ENCODE measurements at regions not wholly inside any gene's neighbourhood (a gene's known extent, or its start where the extent isn't known, plus 50 kb on each side); places are given as distances from the start of the nearest gene placed in this dataset.

GRCh38 chr2:8484502-8485283 lies 197.2 kb upstream of the ID2 start:
- 85% methylated on average over 7 of the region's 7 CpGs for WGBS
- no peaks in the 10 kb centered on the region for H3K36me3 ChIP-seq (ENCODE audit: control insufficient read depth in 4 of 4, insufficient read depth in 3 of 4, low read depth in 1 of 4, low read length in 3 of 4)
- no peak overlapping the region for H3K27ac ChIP-seq (ENCODE audit: low read depth in 1 of 2, low read length in 2 of 2)
- H3K4me3 ChIP-seq (ENCODE audit: low read depth in 1 of 3, low read length in 3 of 3), result no peak overlapping the region
- peaks cover 0 to 3% (median 1%) of the 10 kb centered on the region in 4 donors for H3K4me1 ChIP-seq (ENCODE audit: control insufficient read depth in 4 of 4, insufficient read depth in 4 of 4, low read length in 3 of 4)
- DNase-seq (ENCODE audit: low spot score), result no peak
- no peaks in the 10 kb centered on the region for H3K9me3 ChIP-seq (ENCODE audit: control insufficient read depth in 4 of 4, low read length in 3 of 4)
- TF ChIP-seq CTCF (IDR thresholded peaks at IDR 0.05; ENCODE audit: low read depth, low read length, missing input control) (no peak), FOXA1 (IDR thresholded peaks at IDR 0.05) (no peak), NR2F2 (IDR thresholded peaks at IDR 0.05) (no peak), MAX (IDR thresholded peaks at IDR 0.05) (no peak), SP1 (IDR thresholded peaks at IDR 0.05) (no peak), JUND (IDR thresholded peaks at IDR 0.05) (no peak), ZBTB33 (IDR thresholded peaks at IDR 0.05) (no peak), GABPA (IDR thresholded peaks at IDR 0.05 in 1 of 2, conservative IDR thresholded peaks at IDR 0.05 in 1 of 2) (no peak), FOXA2 (IDR thresholded peaks at IDR 0.05) (no peak), REST (IDR thresholded peaks at IDR 0.05) (no peak), ATF3 (IDR thresholded peaks at IDR 0.05) (no peak), RAD21 (IDR thresholded peaks at IDR 0.05) (no peak), HNF4A (conservative IDR thresholded peaks at IDR 0.05) (no peak), YY1 (IDR thresholded peaks at IDR 0.05) (no peak), TAF1 (conservative IDR thresholded peaks at IDR 0.05) (no peak)
- no peak overlapping the region for H3K9ac ChIP-seq (ENCODE audit: low read depth in 1 of 2, low read length in 2 of 2)
- no peaks in the 10 kb centered on the region for H3K27me3 ChIP-seq (ENCODE audit: control insufficient read depth in 4 of 4, insufficient read depth in 4 of 4, low read length in 3 of 4)
